ENCODE measurements at regions not wholly inside any gene's neighbourhood (a gene's known extent, or its start where the extent isn't known, plus 50 kb on each side); places are given as distances from the start of the nearest gene placed in this dataset.

GRCh38 chr7:144907577-144907976 is 71.7 kb upstream of the TPK1 start:
- H3K27ac ChIP-seq (ENCODE audit: low read depth in 1 of 2, low read length in 2 of 2) = no peak overlapping the region
- intact Hi-C loops (cut with micrococcal nuclease) = no loop called here
- no peak overlapping the region for H3K9ac ChIP-seq (ENCODE audit: insufficient read depth, low read length, poor library complexity, severe bottlenecking)
- H4K20me1 ChIP-seq (ENCODE audit: insufficient read depth, low read length) = no peaks in the 10 kb centered on the region
- no peak overlapping the region for H2AFZ ChIP-seq (ENCODE audit: insufficient read depth, low read depth, low read length, poor library complexity, severe bottlenecking)
- H3K36me3 ChIP-seq (replicated peaks in 1 of 2; ENCODE audit: control insufficient read depth in 1 of 2, insufficient read depth in 2 of 2, low read length in 2 of 2) = no peaks in the 10 kb centered on the region
- peaks cover 0 to 2% (median 0%) of the 10 kb centered on the region in 3 donors for H3K27me3 Mint-ChIP-seq (ENCODE audit: low read depth in 3 of 3)
- no peak overlapping the region for H3K4me3 Mint-ChIP-seq
- TF ChIP-seq CTCF (IDR thresholded peaks at IDR 0.05) = no peak
- H3K9me3 Mint-ChIP-seq = peaks cover 0 to 4% (median 0%) of the 10 kb centered on the region in 7 donors
- WGBS (ENCODE audit: insufficient coverage) = 100% methylated on average over 2 of the region's 4 CpGs
- H3K36me3 Mint-ChIP-seq = no peaks in the 10 kb centered on the region
- no peak for DNase-seq
- no peak overlapping the region for H3K4me3 ChIP-seq (replicated peaks in 1 of 3; ENCODE audit: low read depth in 2 of 3, low read length in 3 of 3)
- H3K4me2 ChIP-seq (replicated peaks; ENCODE audit: extremely low read depth, low read length, poor library complexity, severe bottlenecking) = no peak overlapping the region
- H3K79me2 ChIP-seq (ENCODE audit: insufficient read depth, low read length) = no peaks in the 10 kb centered on the region
- no peaks in the 10 kb centered on the region for H3K27me3 ChIP-seq (ENCODE audit: control insufficient read depth in 2 of 2, insufficient read depth in 2 of 2, low read length in 2 of 2)
- peaks cover 0 to 7% of the 10 kb centered on the region in 2 donors for H3K4me1 ChIP-seq (ENCODE audit: control insufficient read depth in 1 of 2, insufficient read depth in 2 of 2, low read length in 2 of 2)
- peaks cover 17% of the 10 kb centered on the region for H3K4me1 Mint-ChIP-seq
- H3K27ac Mint-ChIP-seq = no peak overlapping the region
- H3K9me3 ChIP-seq (replicated peaks in 1 of 2; ENCODE audit: control insufficient read depth in 1 of 2, insufficient read depth in 1 of 2, low read length in 2 of 2) = no peaks in the 10 kb centered on the region

- Histone ChIP-seq H3K9ac (ENCODE audit: insufficient read depth, low read length, poor library complexity, severe bottlenecking) (no peak overlapping the region), H3K36me3 (replicated peaks in 1 of 2; ENCODE audit: control insufficient read depth in 1 of 2, insufficient read depth in 2 of 2, low read length in 2 of 2) (no peaks in the 10 kb centered on the region), H2AFZ (ENCODE audit: insufficient read depth, low read depth, low read length, poor library complexity, severe bottlenecking) (no peak overlapping the region), H3K4me1 (ENCODE audit: control insufficient read depth in 1 of 2, insufficient read depth in 2 of 2, low read length in 2 of 2) (peaks cover 0 to 2% of the 10 kb centered on the region in 2 donors), H3K4me3 (replicated peaks in 1 of 3; ENCODE audit: low read depth in 2 of 3, low read length in 3 of 3) (no peak overlapping the region), H3K27ac (ENCODE audit: low read depth in 1 of 2, low read length in 2 of 2) (no peak overlapping the region), H3K79me2 (ENCODE audit: insufficient read depth, low read length) (no peaks in the 10 kb centered on the region), H4K20me1 (ENCODE audit: insufficient read depth, low read length) (no peaks in the 10 kb centered on the region), H3K9me3 (replicated peaks in 1 of 2; ENCODE audit: control insufficient read depth in 1 of 2, insufficient read depth in 1 of 2, low read length in 2 of 2) (no peaks in the 10 kb centered on the region), H3K27me3 (ENCODE audit: control insufficient read depth in 2 of 2, insufficient read depth in 2 of 2, low read length in 2 of 2) (no peaks in the 10 kb centered on the region), H3K4me2 (replicated peaks; ENCODE audit: extremely low read depth, low read length, poor library complexity, severe bottlenecking) (no peak overlapping the region)
- Mint-ChIP-seq H3K9me3 (peaks cover 0 to 6% (median 1%) of the 10 kb centered on the region in 7 donors), H3K36me3 (no peaks in the 10 kb centered on the region), H3K27ac (no peak overlapping the region), H3K27me3 (ENCODE audit: low read depth in 3 of 3) (no peaks in the 10 kb centered on the region), H3K4me3 (no peak overlapping the region), H3K4me1 (peaks cover 7% of the 10 kb centered on the region)
- no peak for DNase-seq
- no peak for TF ChIP-seq CTCF (IDR thresholded peaks at IDR 0.05)
- WGBS (ENCODE audit: insufficient coverage) = no CpG with 5 or more reads among the region's 3 CpGs
- intact Hi-C loops (cut with micrococcal nuclease) = no loop called here
These were observed 67.3 kb upstream of the TPK1 start for GRCh38 chr7:144903201-144903600.
